Esophagus muscularis mucosa (tissue), 3 donors: ENCODE measurements at regions not wholly inside any gene's neighbourhood (a gene's known extent, or its start where the extent isn't known, plus 50 kb on each side); places are given as distances from the start of the nearest gene placed in this dataset.

Source experiments
- CTCF ChIP-seq, 3 experiments: fragments of 200-600 bp in 2 of 3; fragments of 450-650 bp in 1 of 3; sonication (generic) in 2 of 3; IDR thresholded peaks; one replicate each; pipeline ENCODE4 v1.5.1; 2017 to 2019; ENCODE audit warnings: antibody characterized with exemption in 3 of 3, mild to moderate bottlenecking in 2 of 3, moderate library complexity in 1 of 3
- POLR2A ChIP-seq: fragments of 450-650 bp; IDR thresholded peaks from one replicate; pipeline ENCODE4 v1.6.1; 2017; ENCODE audit warnings: antibody characterized with exemption, moderate library complexity, mild to moderate bottlenecking, low read depth
- POLR2AphosphoS5 ChIP-seq, 2 donors: sonication (generic); formaldehyde crosslinking; IDR thresholded peaks; one replicate each; pipeline ENCODE4 v1.6.1; 2017; ENCODE audit warnings: antibody characterized with exemption in 2 of 2

GRCh38 chr10:128468462-128468861, 342.2 kb upstream of the MKI67 start:
- TF ChIP-seq CTCF (IDR thresholded peaks at IDR 0.05), result no peak
- TF ChIP-seq POLR2AphosphoS5 (IDR thresholded peaks at IDR 0.05), result no peak
- no peak for TF ChIP-seq POLR2A
